Lower lobe of right lung (tissue), 2 donors: ENCODE measurements at regions not wholly inside any gene's neighbourhood (a gene's known extent, or its start where the extent isn't known, plus 50 kb on each side); places are given as distances from the start of the nearest gene placed in this dataset.

ENCODE experiments used
- ATAC-seq, 2 donors: fragments of 200-7000 bp; cut with Tn5 transposase; one replicate each; pipeline ENCODE4 v1.9.1; 2020 to 2022; ENCODE audit warnings: mild to moderate bottlenecking in 2 of 2, moderate library complexity in 2 of 2
- DNase-seq: peaks from one replicate; pipeline ENCODE4 v3.0.0-alpha.2; 2020
- H3K27ac ChIP-seq: fragments of 200-600 bp; one replicate; pipeline ENCODE4 v1.8.0; 2022
- H3K27me3 ChIP-seq: fragments of 200-600 bp; one replicate; pipeline ENCODE4 v1.8.0; 2022; ENCODE audit warnings: low read depth
- H3K36me3 ChIP-seq: fragments of 200-600 bp; one replicate; pipeline ENCODE4 v1.8.0; 2022; ENCODE audit warnings: mild to moderate bottlenecking
- H3K4me1 ChIP-seq: fragments of 200-600 bp; one replicate; pipeline ENCODE4 v1.8.0; 2022
- H3K4me3 ChIP-seq: fragments of 200-600 bp; one replicate; pipeline ENCODE4 v1.8.0; 2022; ENCODE audit warnings: mild to moderate bottlenecking
- H3K9me3 ChIP-seq: fragments of 200-600 bp; one replicate; pipeline ENCODE4 v1.8.0; 2022
- intact Hi-C: fragments of 100-400 bp; cut with DNase I; formaldehyde crosslinking; loops from one replicate; pipeline ENCODE4 v1.11.0; 2022
- TF ChIP-seq, protein P1 (sequence below): fragments of 200-600 bp; IDR thresholded peaks from one replicate; pipeline ENCODE4 v1.8.0; 2022; ENCODE audit warnings: antibody characterized with exemption, mild to moderate bottlenecking
- donor health status: DM: no; HTN: yes; CAD: no; lungs with severe emphysema.

DNA sequence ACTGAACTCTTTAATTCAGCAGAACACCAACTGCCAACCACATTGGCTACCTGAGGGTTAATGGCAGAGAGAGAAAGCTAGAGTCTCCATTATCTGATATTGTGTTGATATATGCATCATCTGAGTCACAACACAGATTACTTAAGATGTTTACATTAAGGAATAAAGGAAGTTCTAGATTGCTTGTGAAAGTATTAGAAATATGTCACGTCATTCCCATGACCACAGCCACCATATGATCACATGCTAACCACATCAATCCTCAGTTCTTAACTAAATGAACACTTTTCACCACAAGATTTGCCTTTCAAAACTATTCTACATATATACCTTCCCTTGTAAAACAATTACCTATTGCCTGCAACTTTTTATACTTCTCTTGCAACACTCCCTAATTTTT, 337.9 kb downstream of the FGFR2 start:
- intact Hi-C loops: no loop called here
- Histone ChIP-seq H3K9me3 (no peaks in the 10 kb centered on the region), H3K4me1 (peaks cover 6% of the 10 kb centered on the region), H3K27me3 (no peaks in the 10 kb centered on the region), H3K27ac (no peak overlapping the region), H3K36me3 (no peaks in the 10 kb centered on the region), H3K4me3 (no peak overlapping the region)
- ATAC-seq (no peak), DNase-seq (no peak)
- TF ChIP-seq, protein P1, sequence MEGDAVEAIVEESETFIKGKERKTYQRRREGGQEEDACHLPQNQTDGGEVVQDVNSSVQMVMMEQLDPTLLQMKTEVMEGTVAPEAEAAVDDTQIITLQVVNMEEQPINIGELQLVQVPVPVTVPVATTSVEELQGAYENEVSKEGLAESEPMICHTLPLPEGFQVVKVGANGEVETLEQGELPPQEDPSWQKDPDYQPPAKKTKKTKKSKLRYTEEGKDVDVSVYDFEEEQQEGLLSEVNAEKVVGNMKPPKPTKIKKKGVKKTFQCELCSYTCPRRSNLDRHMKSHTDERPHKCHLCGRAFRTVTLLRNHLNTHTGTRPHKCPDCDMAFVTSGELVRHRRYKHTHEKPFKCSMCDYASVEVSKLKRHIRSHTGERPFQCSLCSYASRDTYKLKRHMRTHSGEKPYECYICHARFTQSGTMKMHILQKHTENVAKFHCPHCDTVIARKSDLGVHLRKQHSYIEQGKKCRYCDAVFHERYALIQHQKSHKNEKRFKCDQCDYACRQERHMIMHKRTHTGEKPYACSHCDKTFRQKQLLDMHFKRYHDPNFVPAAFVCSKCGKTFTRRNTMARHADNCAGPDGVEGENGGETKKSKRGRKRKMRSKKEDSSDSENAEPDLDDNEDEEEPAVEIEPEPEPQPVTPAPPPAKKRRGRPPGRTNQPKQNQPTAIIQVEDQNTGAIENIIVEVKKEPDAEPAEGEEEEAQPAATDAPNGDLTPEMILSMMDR: no peak

DNA sequence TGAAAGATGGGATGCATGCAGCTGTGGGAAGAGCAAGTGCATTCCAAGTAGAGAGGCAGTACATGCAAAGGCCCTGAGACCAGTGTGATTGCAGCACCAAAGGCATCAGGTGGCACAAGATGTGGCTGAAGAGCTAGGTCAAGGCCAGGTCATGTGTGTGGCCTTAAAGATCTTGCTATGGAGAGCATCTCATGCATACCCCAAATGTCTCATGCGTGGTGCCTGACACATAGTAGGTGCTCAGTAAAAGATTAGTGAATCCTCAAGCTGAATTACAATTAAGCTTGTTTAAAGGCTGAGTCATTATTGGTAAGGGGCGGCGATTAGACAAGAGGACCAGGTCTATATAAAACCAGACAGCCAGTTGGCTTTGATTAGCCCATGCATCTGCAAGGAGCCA, 336.6 kb downstream of the FGFR2 start:
- TF ChIP-seq, protein P1: no peak
- ATAC-seq: no peak
- Histone ChIP-seq H3K4me1 (peaks cover 10% of the 10 kb centered on the region), H3K9me3 (no peaks in the 10 kb centered on the region), H3K36me3 (no peaks in the 10 kb centered on the region), H3K27me3 (no peaks in the 10 kb centered on the region), H3K27ac (no peak overlapping the region), H3K4me3 (no peak overlapping the region)
- DNase-seq: no peak
- intact Hi-C loops: no loop called here

DNA sequence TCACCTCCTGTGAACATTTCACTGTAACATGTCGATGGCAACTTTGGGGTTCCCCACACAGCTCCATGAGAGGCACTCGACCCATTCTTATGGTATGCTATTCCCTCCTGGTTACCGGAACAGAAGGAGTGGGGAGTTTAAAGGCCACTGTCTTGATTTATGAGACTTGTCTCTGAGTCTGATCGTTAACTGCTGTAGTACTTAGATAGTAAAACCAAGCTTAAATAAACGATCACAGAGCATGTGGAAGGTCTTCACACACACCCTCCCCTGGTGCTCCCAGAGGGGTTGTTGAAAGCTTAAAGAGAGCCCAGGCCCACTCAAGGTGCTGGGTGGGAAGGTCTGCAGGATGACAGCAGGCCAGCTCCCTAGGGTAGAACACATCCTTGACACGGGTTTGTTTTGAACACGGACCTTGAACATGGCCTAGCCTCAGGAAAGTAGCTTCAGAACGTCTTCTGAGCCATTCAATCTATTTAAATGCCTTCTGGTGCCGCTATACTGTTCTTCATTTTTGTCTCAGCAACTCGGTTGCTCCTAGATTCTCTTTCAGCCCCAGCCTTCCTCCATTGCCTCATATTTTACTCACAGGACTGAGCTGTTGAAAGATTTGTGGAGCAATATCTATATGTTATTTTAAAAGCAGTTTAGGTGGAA, 335.3 kb downstream of the FGFR2 start:
- intact Hi-C loops: no loop called here
- DNase-seq: no peak
- no peak overlapping the region for H3K27ac ChIP-seq
- ATAC-seq: no peak
- H3K36me3 ChIP-seq: no peaks in the 10 kb centered on the region
- TF ChIP-seq, protein P1: no peak
- H3K27me3 ChIP-seq: no peaks in the 10 kb centered on the region
- peaks cover 10% of the 10 kb centered on the region for H3K4me1 ChIP-seq
- H3K4me3 ChIP-seq: no peak overlapping the region
- no peaks in the 10 kb centered on the region for H3K9me3 ChIP-seq

GRCh38 chr10:121263431-121263783, 334.8 kb downstream of the FGFR2 start:
- no peak overlapping the region for H3K27ac ChIP-seq
- TF ChIP-seq, protein P1: no peak
- no peaks in the 10 kb centered on the region for H3K27me3 ChIP-seq
- peaks cover 10% of the 10 kb centered on the region for H3K4me1 ChIP-seq
- DNase-seq (no peak), ATAC-seq (no peak)
- no peaks in the 10 kb centered on the region for H3K9me3 ChIP-seq
- intact Hi-C loops: no loop called here
- H3K36me3 ChIP-seq: no peaks in the 10 kb centered on the region
- H3K4me3 ChIP-seq: no peak overlapping the region

DNA sequence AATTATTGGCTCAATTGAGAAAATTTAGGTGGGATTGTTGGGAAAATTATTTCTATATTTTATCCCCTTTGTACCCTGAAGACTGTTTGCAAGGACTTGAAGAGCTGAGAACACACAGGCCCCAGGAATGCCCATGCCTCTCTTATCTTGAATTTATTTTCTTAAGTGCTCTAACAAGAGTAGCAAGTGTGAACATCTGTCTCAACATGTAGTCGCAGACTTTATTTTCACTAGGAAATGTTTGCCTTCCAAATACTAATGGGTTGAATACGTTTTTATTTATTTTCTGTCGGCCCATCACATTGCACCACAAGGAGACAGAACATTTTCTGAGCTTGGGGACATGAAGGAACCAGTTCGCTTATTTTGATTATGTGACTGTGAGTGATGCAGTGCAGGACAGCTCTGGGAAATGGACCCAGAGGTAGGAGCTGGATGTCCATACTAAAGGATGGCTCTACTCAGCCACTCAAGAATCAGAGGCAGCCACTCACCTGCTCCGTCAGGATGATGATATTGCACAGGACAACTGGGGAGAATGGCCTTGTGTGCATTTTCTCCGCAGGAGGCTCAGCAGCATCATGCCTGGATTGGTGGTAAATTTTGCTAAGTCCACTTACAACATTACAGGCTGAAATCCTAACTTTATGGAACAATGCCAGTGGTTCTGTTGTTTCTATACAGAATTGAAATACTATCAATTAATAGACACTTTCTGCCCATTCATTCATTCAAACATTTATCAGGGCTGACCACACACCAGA, 332.7 kb downstream of the FGFR2 start:
- Histone ChIP-seq H3K27me3 (no peaks in the 10 kb centered on the region), H3K27ac (no peak overlapping the region), H3K4me3 (no peak overlapping the region), H3K36me3 (no peaks in the 10 kb centered on the region), H3K4me1 (peaks cover 10% of the 10 kb centered on the region), H3K9me3 (no peaks in the 10 kb centered on the region)
- DNase-seq: no peak
- TF ChIP-seq, protein P1: no peak
- peak in 1 of 2 donors; percentile 84 for ATAC-seq
- intact Hi-C loops: no loop called here
